ENCODE measurements at regions not wholly inside any gene's neighbourhood (a gene's known extent, or its start where the extent isn't known, plus 50 kb on each side); places are given as distances from the start of the nearest gene placed in this dataset.

- TF ChIP-seq, protein P1, sequence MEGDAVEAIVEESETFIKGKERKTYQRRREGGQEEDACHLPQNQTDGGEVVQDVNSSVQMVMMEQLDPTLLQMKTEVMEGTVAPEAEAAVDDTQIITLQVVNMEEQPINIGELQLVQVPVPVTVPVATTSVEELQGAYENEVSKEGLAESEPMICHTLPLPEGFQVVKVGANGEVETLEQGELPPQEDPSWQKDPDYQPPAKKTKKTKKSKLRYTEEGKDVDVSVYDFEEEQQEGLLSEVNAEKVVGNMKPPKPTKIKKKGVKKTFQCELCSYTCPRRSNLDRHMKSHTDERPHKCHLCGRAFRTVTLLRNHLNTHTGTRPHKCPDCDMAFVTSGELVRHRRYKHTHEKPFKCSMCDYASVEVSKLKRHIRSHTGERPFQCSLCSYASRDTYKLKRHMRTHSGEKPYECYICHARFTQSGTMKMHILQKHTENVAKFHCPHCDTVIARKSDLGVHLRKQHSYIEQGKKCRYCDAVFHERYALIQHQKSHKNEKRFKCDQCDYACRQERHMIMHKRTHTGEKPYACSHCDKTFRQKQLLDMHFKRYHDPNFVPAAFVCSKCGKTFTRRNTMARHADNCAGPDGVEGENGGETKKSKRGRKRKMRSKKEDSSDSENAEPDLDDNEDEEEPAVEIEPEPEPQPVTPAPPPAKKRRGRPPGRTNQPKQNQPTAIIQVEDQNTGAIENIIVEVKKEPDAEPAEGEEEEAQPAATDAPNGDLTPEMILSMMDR (IDR thresholded peaks at IDR 0.05; ENCODE audit: unreplicated experiment) = no peak
- Mint-ChIP-seq H3K36me3 (ENCODE audit: insufficient read depth) (no peaks in the 10 kb centered on the region), H3K27ac (no peak overlapping the region), H3K27me3 (peaks cover 45% of the 10 kb centered on the region), H3K4me1 (ENCODE audit: low read depth) (peaks cover 10% of the 10 kb centered on the region), H3K9me3 (ENCODE audit: low read depth) (no peaks in the 10 kb centered on the region), H3K4me3 (ENCODE audit: low read depth) (no peak overlapping the region)
- no peak for DNase-seq (ENCODE audit: low spot score, unreplicated experiment)
These were observed 98.8 kb downstream of the SOX1 start for GRCh38 chr13:112165712-112166111.

DNA sequence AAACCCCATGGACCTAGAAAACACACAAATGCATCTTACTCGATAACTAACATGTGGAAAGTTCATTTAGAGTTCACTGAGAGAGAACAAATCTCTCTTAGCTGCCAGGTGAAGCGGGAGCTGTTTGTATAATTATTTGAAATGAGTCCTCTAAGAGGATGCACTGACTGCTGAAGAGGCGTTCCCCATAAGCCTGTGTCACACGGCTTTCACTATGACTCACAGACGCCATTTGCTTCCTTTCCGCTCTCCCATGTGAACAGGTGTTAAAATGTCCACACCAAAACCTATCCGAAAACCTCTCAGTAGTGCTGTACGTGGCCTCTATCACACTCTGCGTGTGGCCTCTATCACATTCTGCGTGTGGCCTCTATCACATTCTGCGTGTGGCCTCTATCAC, 101.8 kb downstream of the SOX1 start:
- no peak for DNase-seq (ENCODE audit: low spot score, unreplicated experiment)
- no peaks in the 10 kb centered on the region for H3K4me1 Mint-ChIP-seq (ENCODE audit: low read depth)
- peaks cover 46% of the 10 kb centered on the region for H3K27me3 Mint-ChIP-seq
- H3K4me3 Mint-ChIP-seq (ENCODE audit: low read depth) = no peak overlapping the region
- peaks cover 2% of the 10 kb centered on the region for H3K9me3 Mint-ChIP-seq (ENCODE audit: low read depth)
- TF ChIP-seq, protein P1 (IDR thresholded peaks at IDR 0.05; ENCODE audit: unreplicated experiment) = no peak
- no peaks in the 10 kb centered on the region for H3K36me3 Mint-ChIP-seq (ENCODE audit: insufficient read depth)
- H3K27ac Mint-ChIP-seq = no peak overlapping the region

- TF ChIP-seq, protein P1 (IDR thresholded peaks at IDR 0.05; ENCODE audit: unreplicated experiment) = no peak
- peaks cover 8% of the 10 kb centered on the region for H3K9me3 Mint-ChIP-seq (ENCODE audit: low read depth)
- no peak overlapping the region for H3K4me3 Mint-ChIP-seq (ENCODE audit: low read depth)
- H3K27ac Mint-ChIP-seq = no peak overlapping the region
- no peaks in the 10 kb centered on the region for H3K36me3 Mint-ChIP-seq (ENCODE audit: insufficient read depth)
- peaks cover 48% of the 10 kb centered on the region for H3K27me3 Mint-ChIP-seq
- DNase-seq (ENCODE audit: low spot score, unreplicated experiment) = no peak
- H3K4me1 Mint-ChIP-seq (ENCODE audit: low read depth) = no peaks in the 10 kb centered on the region
These were observed 103.2 kb downstream of the SOX1 start for GRCh38 chr13:112169941-112170822.

DNA sequence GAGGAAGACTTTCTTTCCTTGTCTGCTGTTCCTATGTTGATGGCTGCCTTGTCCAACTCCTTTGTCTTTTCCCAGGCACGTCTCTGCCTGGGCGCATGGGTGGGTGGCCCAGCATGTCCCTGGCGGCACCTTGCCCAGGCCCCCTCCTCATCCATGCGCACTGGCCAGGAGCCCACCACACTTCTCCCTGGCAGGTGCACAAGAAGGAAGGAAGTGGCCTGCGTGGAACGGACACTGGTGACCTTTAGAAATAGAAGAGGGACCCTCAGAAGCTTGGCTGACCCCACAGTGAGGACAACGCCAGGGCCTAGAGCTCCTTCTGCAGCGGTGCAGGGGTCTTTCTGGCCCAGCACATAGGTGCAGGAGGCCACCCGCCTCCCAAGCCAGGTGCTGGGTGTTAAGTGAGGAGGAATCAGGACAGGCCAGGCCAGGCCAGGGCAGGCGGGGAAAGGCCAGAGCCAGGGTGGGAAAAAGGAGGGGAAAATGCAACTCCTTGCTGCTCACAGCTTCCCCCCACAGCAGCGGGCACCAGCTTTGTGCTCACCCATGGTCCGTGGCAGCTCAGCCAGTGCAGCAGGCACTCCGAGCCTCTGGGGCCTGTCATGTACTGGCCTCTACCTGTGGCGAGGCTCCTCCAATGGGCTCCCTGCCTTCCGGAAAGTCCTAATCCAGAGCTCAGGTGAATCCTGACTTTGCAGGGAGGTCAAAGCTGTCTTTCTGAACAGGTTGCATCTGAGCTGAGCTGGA, 104.0 kb downstream of the SOX1 start:
- peaks cover 46% of the 10 kb centered on the region for H3K27me3 Mint-ChIP-seq
- H3K4me3 Mint-ChIP-seq (ENCODE audit: low read depth) = no peak overlapping the region
- no peaks in the 10 kb centered on the region for H3K36me3 Mint-ChIP-seq (ENCODE audit: insufficient read depth)
- no peaks in the 10 kb centered on the region for H3K4me1 Mint-ChIP-seq (ENCODE audit: low read depth)
- TF ChIP-seq, protein P1 (IDR thresholded peaks at IDR 0.05; ENCODE audit: unreplicated experiment) = no peak
- peaks cover 8% of the 10 kb centered on the region for H3K9me3 Mint-ChIP-seq (ENCODE audit: low read depth)
- H3K27ac Mint-ChIP-seq = no peak overlapping the region
- no peak for DNase-seq (ENCODE audit: low spot score, unreplicated experiment)

DNA sequence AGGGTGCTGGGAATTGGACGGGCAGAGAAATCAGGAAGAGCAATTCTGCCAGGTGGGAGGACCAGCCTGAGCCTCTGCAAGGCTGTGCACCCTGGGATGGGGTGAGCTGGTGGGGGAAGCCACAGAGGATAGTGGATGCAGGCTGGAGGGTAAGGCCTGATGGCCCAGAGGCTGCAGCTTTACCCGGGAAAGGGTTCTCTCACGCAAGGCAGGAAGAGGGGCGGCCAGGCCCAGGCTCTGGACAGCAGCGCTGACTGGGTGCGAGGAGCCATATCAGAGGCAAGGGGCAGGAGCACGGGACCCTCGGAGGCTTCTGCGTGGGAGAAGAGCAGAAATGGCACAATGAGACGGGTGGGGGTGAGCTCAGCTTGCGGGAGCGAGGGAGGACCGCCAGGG, 104.6 kb downstream of the SOX1 start:
- H3K9me3 Mint-ChIP-seq (ENCODE audit: low read depth) = peaks cover 8% of the 10 kb centered on the region
- TF ChIP-seq, protein P1 (IDR thresholded peaks at IDR 0.05; ENCODE audit: unreplicated experiment) = no peak
- no peaks in the 10 kb centered on the region for H3K4me1 Mint-ChIP-seq (ENCODE audit: low read depth)
- no peak overlapping the region for H3K27ac Mint-ChIP-seq
- H3K4me3 Mint-ChIP-seq (ENCODE audit: low read depth) = no peak overlapping the region
- H3K36me3 Mint-ChIP-seq (ENCODE audit: insufficient read depth) = no peaks in the 10 kb centered on the region
- H3K27me3 Mint-ChIP-seq = peaks cover 43% of the 10 kb centered on the region
- no peak for DNase-seq (ENCODE audit: low spot score, unreplicated experiment)
